Stomach (tissue), 4 donors: ENCODE measurements at regions not wholly inside any gene's neighbourhood (a gene's known extent, or its start where the extent isn't known, plus 50 kb on each side); places are given as distances from the start of the nearest gene placed in this dataset.

Experiments used
- CTCF ChIP-seq, 7 experiments: fragments of 450-650 bp in 4 of 7; fragments of 200-600 bp in 3 of 7; sonication (generic) in 3 of 7; IDR thresholded peaks; one replicate each; pipeline ENCODE4 v1.5.1; 2016 to 2019; ENCODE audit warnings: antibody characterized with exemption in 7 of 7, control low read depth in 2 of 7, mild to moderate bottlenecking in 1 of 7
- POLR2A ChIP-seq, 4 donors: fragments of 450-650 bp; IDR thresholded peaks; one replicate each; pipeline ENCODE4 v1.6.1; 2016; ENCODE audit warnings: antibody characterized with exemption in 4 of 4, control low read depth in 2 of 4, mild to moderate bottlenecking in 1 of 4, moderate library complexity in 1 of 4
- POLR2AphosphoS5 ChIP-seq, 3 donors: sonication (generic); formaldehyde crosslinking; IDR thresholded peaks; one replicate each; pipeline ENCODE4 v1.6.1; 2016; ENCODE audit warnings: antibody characterized with exemption in 3 of 3

GRCh38 chr1:181259026-181259745 lies 170.7 kb downstream of the IER5 start:
- TF ChIP-seq POLR2A (IDR thresholded peaks at IDR 0.05) (no peak), CTCF (IDR thresholded peaks at IDR 0.05) (no peak), POLR2AphosphoS5 (IDR thresholded peaks at IDR 0.05) (no peak)
